ENCODE measurements at regions not wholly inside any gene's neighbourhood (a gene's known extent, or its start where the extent isn't known, plus 50 kb on each side); places are given as distances from the start of the nearest gene placed in this dataset.

DNA sequence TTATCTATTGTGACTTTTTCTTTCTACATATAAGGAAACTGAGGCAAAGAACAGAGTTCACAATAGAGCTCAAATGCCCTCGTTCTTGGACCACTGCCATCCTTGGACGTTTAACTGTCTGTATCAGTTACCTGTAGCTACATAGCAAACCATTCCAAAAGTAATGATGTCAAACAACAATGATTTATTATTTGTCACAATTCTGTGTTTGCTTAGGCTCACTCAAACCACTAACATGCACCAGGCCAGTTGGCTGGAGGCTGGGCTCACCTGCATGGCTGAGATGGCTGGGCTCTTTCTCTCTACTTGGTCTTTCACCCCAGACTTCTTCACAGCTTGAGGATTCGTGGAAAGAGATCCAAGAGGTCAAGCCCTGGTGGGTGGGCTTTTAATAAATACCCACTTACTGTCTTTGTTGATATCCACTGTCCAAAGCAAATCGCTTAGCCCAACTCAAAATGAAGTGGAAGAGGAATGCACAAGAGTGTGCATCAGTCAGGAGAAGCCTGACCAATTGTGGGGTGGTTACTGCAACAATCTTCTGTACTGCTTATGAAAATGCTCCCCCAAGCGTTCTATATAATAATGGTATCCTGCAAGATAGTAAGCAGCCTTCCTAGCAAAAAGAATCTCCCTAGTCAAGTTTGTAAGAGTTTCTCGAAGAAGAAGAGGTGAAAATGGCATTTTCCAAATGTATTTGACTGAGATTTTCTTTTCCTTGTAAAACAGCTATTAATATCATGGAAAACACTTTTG, 163.5 kb upstream of the NT5C1B start:
- DNase-seq: peak in 2 of 3 experiments; percentile 17 to 64

DNA sequence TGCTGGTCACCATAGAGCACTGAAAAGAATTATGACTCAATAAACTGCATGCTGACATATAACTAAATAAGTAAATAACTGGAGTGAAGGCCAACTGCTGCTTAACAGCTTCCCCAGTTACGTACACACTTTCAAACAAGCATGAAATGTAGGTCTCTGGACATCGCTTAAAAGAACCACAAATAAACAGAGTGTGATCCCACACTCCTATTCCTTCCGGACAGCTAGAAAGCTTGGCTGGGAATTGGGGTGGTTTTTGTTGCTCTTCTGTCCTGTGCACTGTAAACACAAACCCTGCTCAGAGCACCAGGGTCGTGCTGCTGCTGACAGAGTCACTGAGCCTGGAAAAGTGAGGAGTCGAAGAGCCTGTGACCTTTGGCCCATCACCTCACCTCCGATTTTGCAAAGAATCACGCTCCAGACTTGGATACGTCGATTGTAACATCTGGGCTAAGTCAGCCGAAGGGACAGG, 162.7 kb upstream of the NT5C1B start:
- DNase-seq: peak in 1 of 3 experiments; percentile 40

DNA sequence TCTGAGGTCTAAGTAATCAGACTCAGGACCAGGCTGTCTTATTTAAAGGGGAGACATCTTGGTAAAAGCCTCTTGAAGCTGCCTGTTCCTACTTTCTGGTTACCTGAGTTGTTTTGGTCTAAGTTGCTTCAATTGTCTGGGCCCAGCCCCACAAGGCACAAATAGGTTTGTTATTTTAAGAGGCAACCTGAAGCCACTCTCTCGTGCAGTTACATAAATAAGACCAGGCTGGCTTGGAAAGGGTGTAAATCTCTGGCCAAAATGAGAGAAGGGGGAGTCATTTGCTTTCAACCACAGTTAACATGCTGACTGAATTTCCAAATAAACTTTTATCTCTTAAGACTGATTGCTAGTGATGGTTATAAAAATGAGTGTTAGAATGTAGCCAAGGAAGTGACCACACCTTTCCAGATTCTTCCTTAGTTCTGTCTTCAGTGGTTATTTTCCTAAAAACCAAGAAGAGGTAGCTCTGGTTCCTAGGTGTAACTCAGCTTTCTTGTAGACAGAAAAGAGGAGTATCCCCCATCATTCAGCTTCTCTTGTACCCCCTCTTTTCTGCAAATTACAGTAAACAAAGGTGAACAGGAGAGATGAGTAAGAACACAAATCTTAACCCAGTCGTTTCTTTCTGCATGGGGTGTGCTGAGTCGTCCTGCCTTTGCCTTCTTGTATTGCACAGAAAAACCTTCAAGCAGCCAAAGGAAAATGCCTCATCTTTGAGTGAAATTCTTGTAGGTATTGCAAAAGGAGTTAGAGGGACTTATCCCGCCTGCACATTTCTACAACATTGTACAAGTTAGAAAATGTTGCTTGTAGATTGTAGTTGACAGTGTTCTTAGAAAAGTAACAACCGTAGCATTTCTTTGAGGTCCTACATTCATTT, 161.5 kb upstream of the NT5C1B start:
- DNase-seq: no peak

DNA sequence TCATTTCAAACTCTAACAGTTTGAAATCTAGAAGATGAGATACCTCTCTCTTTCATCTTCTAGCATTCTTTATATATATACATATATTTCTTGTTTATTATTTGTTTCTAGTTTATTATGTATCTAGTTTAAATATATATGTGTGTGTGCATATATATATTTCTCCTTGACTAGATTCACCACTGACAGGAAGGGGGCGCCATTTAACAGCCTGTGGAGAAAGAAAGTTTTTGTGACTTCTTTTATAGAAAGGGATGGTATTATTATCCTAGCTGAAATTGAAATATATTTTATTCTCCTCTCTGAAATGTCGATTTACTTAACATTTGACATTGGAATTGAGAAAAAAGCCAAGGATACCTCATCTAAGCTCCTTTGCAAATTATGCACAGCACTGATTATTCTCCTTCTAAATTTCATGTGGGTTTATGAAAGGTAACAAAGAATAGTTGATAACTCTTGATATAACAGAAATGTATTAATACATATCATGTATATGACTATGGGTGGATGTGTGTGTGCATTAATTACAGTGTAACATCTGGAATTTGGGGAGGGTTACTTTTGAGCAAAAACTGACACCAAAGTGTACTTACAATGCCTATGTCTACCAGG, 160.7 kb upstream of the NT5C1B start:
- peak; percentile 38 to 82 (median 52) for DNase-seq

DNA sequence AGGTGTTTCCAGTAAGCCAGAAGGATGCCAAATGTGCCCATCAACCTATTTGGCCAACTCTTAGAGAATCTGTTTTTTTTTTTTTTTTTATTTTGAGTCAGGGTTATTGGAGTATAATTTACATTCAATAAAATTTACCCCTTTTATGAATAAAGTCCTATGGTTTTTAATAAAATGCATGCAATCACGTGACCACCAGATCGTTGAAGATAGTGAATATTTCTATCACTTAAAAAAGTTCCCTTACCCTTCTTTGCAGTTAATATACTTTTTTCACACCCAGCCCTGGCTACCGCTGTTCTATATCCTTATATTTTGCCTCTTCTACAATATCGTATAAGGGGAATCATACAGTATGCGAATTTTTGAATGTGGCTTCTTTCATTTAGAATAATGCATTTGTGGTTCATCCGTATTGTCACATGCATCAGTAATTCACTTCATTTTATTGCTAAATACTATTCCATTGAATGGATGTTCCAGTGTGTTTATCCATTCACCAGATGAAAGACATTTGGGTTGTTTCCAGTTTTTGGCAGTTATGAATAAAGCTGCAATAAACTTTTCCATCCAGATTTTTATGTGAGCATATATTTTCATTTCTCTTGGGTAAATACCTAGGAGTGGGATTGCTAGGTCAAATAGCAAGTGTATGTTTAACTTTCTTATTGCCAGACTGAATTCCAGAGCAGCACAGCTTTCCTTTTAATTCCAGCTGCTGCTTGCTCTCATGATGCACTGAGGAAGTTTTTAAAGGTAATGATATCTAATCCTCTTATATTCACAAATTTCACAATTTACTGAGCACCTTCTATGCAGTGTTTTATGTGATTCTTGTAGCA, 156.3 kb upstream of the NT5C1B start:
- no peak for DNase-seq

DNA sequence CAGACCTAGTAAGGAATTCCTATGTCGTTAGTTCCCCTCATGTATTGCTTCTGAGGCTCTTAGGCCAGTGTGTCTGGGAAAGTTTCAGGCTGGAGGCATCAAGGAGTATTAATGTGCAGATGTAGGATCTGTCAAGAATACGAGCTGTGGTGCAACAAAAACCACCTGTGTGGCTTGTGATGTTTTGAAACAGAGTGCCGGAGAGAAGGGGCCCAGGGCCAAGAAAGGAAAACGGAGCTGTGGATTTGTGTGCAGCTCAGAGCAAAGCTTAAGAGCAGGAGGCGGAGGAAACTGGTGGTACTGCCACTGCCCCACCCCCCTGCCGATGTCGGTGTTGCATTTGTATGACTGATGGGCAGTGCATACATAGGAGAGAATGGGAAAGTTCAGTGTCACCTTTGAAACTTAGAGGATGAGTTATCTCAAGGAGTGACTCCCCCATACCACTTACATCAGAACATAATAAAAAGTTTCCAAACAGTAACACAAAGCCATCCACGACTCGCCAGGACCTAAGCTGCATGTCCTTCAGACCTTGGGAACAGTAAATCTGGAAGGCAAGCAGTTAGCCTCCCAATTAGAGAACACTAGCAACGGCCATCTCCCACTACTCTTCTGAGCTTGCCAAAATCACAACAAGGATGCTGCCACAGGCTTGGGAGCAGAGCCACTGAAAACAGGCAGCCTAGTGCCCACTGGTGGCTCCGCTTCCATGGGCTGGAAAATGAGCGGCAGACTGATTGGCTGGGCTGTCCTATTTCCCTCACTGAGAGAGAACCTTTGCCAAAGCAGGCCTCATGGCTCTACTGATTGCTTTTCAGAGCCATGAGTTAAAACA, 152.7 kb upstream of the NT5C1B start:
- DNase-seq: peak in 1 of 3 experiments; percentile 23

DNA sequence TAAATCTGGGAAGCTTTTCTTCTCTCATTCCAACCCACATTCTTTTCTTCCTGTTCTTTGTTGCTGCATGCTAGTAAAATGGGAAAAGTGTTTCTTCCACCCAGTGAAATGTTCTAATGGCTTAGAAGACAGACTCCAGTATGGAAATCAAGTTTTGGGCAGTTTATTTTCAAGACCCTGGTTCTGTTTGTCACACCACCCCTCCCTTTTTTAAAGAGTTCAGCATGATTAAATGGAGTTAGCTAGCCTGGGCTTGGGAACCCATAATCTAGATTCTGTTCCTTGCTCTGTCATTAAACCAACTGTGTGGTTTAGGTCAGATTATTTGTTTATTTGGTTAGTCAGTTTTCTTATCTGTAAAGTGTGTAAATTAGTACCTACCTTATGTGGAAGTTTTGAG, 151.8 kb upstream of the NT5C1B start:
- no peak for DNase-seq

DNA sequence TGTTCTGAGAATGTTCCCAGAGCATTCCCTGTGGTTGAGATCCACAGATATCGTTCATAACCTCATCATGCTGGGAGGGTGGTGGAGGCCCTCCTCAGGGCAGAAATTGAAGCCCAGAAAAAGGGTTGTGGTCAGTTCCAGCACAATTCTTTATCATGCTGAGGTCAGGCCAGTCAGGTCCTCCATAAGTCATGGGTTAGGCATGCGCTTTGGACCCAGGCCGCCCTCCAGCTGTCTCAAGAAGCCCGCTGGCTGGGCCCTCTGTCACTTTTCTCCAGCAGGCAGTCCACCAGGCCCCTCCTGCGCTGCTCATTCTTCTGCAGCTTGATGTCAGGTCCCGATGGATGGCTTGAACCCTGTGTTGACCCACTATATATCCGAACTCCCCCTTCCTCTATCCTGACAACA, 151.1 kb upstream of the NT5C1B start:
- no peak for DNase-seq

DNA sequence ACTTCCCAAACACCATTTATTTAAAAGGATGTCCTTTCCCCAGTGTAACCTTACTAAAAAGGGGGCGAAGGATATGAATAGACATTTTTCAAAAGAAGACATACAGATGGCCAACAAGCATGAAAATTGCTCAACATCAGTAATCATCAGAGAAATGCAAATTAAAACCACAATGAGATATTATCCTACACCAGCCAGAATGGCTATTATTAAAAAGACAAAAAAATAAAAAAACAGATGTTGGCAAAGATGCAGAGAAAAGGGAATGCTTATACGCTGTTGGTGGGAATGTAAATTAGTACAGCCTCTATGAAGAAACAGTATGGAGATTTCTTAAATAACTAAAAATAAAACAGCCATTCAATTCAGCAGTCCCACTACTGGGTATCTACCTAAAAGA, 142.3 kb upstream of the NT5C1B start:
- DNase-seq: no peak

DNA sequence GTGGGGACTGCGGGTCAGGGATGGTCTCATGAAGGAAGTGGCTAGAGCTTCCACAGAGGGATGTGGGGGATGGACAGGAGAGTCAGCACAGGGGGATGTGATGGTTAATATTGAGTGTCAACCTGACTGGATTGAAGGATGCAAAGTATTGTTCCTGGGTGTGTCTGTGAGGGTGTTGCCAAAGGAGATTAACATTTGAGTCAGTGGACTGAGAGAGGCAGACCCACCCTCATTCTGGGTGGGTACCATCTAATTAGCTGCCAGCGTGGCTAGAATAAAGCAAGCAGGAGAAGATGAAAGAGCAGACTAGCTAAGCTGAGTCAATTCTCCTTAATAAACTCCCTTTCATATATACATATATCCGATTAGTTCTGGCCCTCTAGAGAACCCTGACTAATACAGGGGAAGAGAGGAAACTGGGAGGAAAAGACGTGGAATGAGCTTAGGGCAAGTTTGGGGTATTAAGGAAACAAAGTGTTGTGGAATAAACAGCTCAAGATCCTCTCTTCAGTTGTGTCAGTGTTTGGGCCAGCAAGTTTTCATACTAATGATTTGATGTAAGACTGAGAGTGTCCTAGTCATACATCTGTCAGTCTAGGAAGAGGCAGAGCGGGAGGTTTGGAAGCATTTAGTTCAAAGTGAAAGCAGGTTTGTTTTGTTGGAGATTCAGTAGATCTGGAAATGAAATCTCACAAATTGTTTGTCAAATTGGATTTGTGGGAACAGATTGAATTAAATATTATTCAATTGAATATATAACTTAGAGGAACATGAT, 135.2 kb upstream of the NT5C1B start:
- DNase-seq: no peak

DNA sequence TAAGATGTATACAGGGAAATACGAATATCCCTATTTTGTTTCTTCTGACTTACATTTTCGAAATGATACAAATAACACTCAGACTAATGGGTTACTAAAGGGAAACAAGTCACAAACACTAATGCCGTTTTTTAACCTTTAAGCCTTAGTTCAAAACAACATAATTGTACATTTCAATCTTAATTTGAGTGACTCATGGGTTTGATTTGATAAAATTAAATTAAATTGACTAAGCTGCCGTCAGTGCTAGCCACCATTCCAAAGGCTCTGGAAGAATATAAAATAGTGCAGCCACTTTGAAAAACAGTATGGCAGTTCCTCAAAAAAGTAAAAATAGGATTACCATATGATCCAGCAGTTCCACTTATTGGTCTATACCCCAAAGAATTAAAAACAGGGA, 133.8 kb upstream of the NT5C1B start:
- DNase-seq: no peak

DNA sequence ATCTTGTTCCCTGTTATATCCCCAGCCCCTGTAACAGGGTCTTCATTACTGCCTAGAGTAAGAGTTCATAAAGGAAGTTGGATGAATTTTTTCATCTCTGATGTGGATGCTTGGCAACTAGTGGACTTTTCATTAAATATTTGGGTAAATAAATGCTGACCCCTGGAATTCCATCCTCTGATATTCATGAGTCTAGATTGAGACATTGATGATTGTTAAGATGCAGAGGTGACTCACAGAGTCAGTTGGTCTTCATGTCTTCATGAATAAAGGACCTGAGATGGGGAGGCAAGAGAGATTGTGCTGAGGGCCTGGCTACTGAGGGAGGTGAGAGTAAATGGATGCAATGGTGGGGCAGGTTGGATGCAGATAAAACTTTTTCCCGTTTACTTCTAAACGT, 132.7 kb upstream of the NT5C1B start:
- no peak for DNase-seq

DNA sequence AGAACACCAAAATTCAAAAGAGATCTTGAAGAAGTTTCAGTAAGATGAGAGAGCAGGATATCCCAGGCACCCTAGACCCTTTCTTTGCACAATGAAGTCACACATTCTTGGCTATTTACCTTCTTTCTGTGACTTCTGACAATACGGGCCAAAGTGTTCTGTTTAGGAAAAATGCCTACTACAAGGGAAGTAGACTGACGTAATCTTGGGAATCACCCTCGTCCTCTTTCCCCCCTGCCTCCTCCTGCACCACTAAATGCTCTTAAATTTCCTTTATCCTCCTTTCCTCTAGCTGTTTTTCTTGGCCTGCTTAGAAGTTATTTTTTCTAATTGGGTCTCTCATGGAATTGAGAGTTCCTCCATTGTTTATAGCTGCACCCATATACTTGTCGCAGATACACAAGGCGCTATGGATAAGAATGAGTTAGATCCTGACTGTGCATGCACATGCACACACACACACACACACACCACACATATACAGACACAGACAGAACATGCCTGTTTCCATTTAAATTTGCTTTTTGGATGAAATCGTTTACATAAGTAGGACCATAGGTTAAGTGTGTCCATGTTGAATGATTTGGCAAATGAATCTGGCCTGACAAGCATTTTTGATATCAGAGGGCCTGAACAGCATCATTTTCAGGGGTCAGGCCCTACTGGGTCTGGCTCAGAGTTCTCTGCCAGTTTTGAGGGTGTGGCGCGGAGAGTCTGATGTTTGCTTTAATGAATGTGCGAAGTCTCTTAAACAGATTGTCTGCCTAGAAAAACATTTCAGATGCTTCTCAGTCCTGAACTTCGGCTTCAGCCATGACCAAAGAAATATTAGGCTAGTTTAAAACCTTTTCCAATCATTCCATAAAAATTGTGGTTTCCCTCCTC, 131.9 kb upstream of the NT5C1B start:
- DNase-seq: no peak

DNA sequence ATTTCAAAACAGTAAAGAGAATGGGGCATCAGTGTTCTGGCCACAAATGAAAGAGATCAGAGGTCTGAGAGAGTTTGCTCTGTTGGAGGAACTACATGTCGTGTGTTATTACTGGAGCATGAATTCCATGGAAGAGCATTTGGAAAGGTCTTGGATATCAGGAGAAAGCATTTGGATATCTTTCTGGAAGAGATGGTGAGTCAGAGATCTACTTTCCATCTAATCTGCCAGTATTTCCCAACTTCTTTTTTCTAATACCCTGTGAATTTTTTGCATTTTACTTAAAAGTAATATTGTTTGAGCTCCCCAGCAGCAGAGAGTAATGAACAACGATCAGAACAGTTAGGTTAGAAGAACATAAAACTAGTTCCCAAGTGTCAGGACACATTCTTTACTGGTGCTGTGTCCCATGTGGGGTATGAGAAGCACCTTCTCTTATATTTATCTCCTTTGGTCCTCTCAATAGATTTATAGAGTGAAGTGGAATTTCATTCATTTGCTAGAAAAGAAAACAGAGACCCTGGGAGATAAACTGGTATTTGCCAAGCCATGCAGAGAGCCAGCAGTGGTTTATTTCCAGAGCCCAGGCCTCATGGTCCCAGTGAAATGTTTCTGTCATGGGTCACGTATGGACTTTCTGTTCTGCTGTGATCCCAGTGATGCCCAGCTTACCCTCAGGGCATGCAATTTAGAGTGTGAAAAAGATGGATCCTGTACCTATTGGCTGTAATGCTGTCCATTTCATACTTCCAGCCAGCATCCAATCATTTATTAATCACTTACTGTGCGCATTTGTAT, 130.8 kb upstream of the NT5C1B start:
- no peak for DNase-seq

DNA sequence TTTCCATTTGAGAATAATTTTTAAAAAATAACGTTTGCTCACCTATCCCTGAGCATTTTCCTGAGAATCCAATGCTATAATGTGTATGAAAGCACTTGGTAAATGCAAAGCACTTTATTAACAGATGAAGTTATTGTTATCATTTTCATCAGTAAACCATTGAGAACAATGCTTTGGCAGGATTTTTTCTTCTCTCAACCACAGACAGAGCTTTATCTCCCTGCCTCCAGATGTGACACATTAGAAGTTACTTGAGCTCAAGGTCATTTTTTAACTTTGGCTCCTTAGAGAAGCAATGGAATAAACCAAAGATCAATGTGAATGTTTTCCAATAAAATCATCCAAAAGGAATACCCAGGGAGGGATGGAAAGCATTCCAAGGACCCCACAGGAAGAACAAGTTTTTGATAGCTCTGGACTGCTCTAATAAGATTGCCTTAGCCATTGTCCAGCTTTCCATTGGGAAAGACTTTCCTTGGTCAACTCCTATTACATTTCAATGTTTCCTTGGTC, 118.9 kb upstream of the NT5C1B start:
- no peak for DNase-seq

DNA sequence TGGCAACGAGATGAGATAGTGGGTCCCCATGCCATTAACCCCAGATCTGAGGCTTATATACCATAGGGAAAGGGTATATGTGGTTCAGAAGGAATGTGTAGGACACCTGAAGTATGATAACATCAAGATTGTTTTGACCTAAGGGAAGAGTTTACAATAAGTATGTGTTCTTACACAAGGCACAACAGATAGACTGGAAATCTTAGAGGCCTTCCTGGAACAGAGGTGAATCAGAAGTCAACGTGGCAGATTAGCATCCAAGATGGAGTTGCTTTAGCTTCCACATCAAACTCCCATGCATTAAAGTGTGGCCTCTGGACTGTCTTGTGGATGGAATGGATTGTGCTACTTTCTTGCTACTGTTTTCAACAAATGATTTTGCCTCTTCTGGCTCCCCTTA, 116.6 kb upstream of the NT5C1B start:
- no peak for DNase-seq

DNA sequence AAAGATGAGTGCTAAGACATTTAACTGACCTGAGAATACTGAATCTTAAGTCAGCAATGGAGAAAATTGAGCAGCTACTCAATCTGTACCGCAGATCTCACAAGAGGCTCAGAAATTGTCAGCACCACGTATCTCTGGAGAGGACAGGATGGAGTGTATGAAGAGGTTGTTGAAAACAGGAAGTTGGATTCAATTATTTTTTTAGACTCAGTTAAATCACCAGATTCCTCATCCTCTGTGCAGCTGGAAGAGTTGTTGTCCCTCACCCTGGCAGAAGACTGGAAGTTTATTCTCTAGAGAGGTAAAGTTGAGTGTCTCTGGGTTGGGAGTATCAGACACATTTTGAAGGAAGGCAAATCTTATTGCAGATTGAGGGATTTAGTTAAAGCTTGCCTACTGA, 114.9 kb upstream of the NT5C1B start:
- no peak for DNase-seq

DNA sequence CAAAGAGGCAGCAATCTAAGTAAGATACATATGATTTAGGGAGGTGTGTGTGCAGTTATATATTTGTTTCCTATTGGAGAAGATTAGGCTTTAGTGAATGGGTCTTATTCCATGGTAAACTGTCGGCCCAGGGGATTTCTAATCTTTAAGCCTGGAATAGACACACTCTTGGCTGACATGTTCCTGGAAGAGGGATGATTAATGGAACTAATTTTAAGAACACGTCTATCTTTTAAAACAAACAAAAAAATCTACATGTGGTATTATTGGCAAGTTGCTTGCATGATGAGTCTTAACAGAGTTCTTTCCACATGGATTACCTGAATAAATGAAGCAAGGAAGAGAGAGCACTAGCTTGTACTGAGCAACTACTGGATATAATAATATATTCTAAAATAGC, 114.2 kb upstream of the NT5C1B start:
- no peak for DNase-seq

DNA sequence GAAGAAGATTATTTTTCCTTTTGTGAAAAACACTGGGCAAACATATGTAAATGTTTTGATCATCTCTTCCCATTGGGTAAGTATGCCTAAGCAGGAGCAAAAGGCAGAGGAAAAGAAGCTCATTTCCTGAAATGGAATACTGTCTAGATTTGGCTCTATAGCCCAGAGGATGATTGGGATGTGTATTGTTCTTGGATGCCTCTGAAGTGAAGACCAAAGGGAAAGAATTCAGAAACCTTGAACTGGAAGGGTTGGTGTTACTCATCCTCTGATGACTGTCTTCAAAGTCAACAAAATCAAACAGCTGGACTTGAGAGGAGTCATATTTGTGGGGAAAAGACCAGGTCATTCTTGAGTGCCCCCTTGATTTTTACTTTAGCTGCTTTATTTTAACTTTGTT, 112.6 kb upstream of the NT5C1B start:
- no peak for DNase-seq

All from NCI-H1417 (cell line).